ENCODE measurements at regions not wholly inside any gene's neighbourhood (a gene's known extent, or its start where the extent isn't known, plus 50 kb on each side); places are given as distances from the start of the nearest gene placed in this dataset.

GRCh38 chr21:27833298-27833697 lies 866.4 kb upstream of the ADAMTS5 start:
- H3K27me3 Mint-ChIP-seq, result no peaks in the 10 kb centered on the region
- no peak for ATAC-seq
- H3K27ac Mint-ChIP-seq, result no peak overlapping the region
- no peaks in the 10 kb centered on the region for H3K4me1 Mint-ChIP-seq
- H3K36me3 Mint-ChIP-seq, result no peaks in the 10 kb centered on the region
- H3K9me3 Mint-ChIP-seq, result peaks cover 6% of the 10 kb centered on the region
- H3K4me3 Mint-ChIP-seq, result no peak overlapping the region

- no peak for ATAC-seq
- no peaks in the 10 kb centered on the region for H3K36me3 Mint-ChIP-seq
- H3K27me3 Mint-ChIP-seq, result no peaks in the 10 kb centered on the region
- no peak overlapping the region for H3K4me3 Mint-ChIP-seq
- H3K9me3 Mint-ChIP-seq, result peaks cover 6% of the 10 kb centered on the region
- no peaks in the 10 kb centered on the region for H3K4me1 Mint-ChIP-seq
- no peak overlapping the region for H3K27ac Mint-ChIP-seq
Measured at GRCh38 chr21:27831816-27832569, 865.1 kb upstream of the ADAMTS5 start.

GRCh38 chr21:27831177-27831576 lies 864.3 kb upstream of the ADAMTS5 start:
- H3K4me1 Mint-ChIP-seq, result no peaks in the 10 kb centered on the region
- H3K27ac Mint-ChIP-seq, result no peak overlapping the region
- no peaks in the 10 kb centered on the region for H3K27me3 Mint-ChIP-seq
- ATAC-seq, result no peak
- no peaks in the 10 kb centered on the region for H3K36me3 Mint-ChIP-seq
- peaks cover 6% of the 10 kb centered on the region for H3K9me3 Mint-ChIP-seq
- no peak overlapping the region for H3K4me3 Mint-ChIP-seq

- Mint-ChIP-seq H3K4me1 (no peaks in the 10 kb centered on the region), H3K9me3 (peaks cover 6% of the 10 kb centered on the region), H3K4me3 (no peak overlapping the region), H3K27ac (no peak overlapping the region), H3K36me3 (no peaks in the 10 kb centered on the region), H3K27me3 (no peaks in the 10 kb centered on the region)
- no peak for ATAC-seq
Measured at GRCh38 chr21:27827972-27828371, 861.1 kb upstream of the ADAMTS5 start.

- Mint-ChIP-seq H3K36me3 (no peaks in the 10 kb centered on the region), H3K27me3 (no peaks in the 10 kb centered on the region), H3K4me1 (no peaks in the 10 kb centered on the region), H3K9me3 (peaks cover 6% of the 10 kb centered on the region), H3K4me3 (no peak overlapping the region), H3K27ac (no peak overlapping the region)
- no peak for ATAC-seq
Measured at GRCh38 chr21:27825035-27825434, 858.1 kb upstream of the ADAMTS5 start.

GRCh38 chr21:27823652-27824201 lies 856.8 kb upstream of the ADAMTS5 start:
- no peaks in the 10 kb centered on the region for H3K36me3 Mint-ChIP-seq
- H3K27ac Mint-ChIP-seq, result no peak overlapping the region
- H3K4me1 Mint-ChIP-seq, result no peaks in the 10 kb centered on the region
- H3K27me3 Mint-ChIP-seq, result no peaks in the 10 kb centered on the region
- H3K4me3 Mint-ChIP-seq, result no peak overlapping the region
- H3K9me3 Mint-ChIP-seq, result peaks cover 2% of the 10 kb centered on the region
- no peak for ATAC-seq

GRCh38 chr21:27820342-27820741 lies 853.5 kb upstream of the ADAMTS5 start:
- no peaks in the 10 kb centered on the region for H3K4me1 Mint-ChIP-seq
- peaks cover 2% of the 10 kb centered on the region for H3K9me3 Mint-ChIP-seq
- H3K36me3 Mint-ChIP-seq, result no peaks in the 10 kb centered on the region
- no peak overlapping the region for H3K4me3 Mint-ChIP-seq
- no peaks in the 10 kb centered on the region for H3K27me3 Mint-ChIP-seq
- no peak for ATAC-seq
- H3K27ac Mint-ChIP-seq, result no peak overlapping the region

- ATAC-seq, result no peak
- Mint-ChIP-seq H3K27ac (no peak overlapping the region), H3K4me3 (no peak overlapping the region), H3K9me3 (peaks cover 2% of the 10 kb centered on the region), H3K4me1 (no peaks in the 10 kb centered on the region), H3K27me3 (no peaks in the 10 kb centered on the region), H3K36me3 (no peaks in the 10 kb centered on the region)
Measured at GRCh38 chr21:27819299-27819698, 852.4 kb upstream of the ADAMTS5 start.

- H3K36me3 Mint-ChIP-seq, result no peaks in the 10 kb centered on the region
- H3K9me3 Mint-ChIP-seq, result peaks cover 2% of the 10 kb centered on the region
- H3K27ac Mint-ChIP-seq, result no peak overlapping the region
- no peak for ATAC-seq
- no peaks in the 10 kb centered on the region for H3K27me3 Mint-ChIP-seq
- H3K4me3 Mint-ChIP-seq, result no peak overlapping the region
- H3K4me1 Mint-ChIP-seq, result no peaks in the 10 kb centered on the region
Measured at GRCh38 chr21:27818847-27819246, 852.0 kb upstream of the ADAMTS5 start.

- H3K27me3 Mint-ChIP-seq, result no peaks in the 10 kb centered on the region
- H3K4me1 Mint-ChIP-seq, result no peaks in the 10 kb centered on the region
- no peaks in the 10 kb centered on the region for H3K36me3 Mint-ChIP-seq
- H3K9me3 Mint-ChIP-seq, result peaks cover 2% of the 10 kb centered on the region
- ATAC-seq, result no peak
- no peak overlapping the region for H3K27ac Mint-ChIP-seq
- H3K4me3 Mint-ChIP-seq, result no peak overlapping the region
Measured at GRCh38 chr21:27817902-27818623, 851.2 kb upstream of the ADAMTS5 start.

- Mint-ChIP-seq H3K27me3 (no peaks in the 10 kb centered on the region), H3K9me3 (peaks cover 2% of the 10 kb centered on the region), H3K4me1 (no peaks in the 10 kb centered on the region), H3K27ac (no peak overlapping the region), H3K36me3 (no peaks in the 10 kb centered on the region), H3K4me3 (no peak overlapping the region)
- no peak for ATAC-seq
Measured at GRCh38 chr21:27817074-27817473, 850.2 kb upstream of the ADAMTS5 start.

GRCh38 chr21:27816301-27816700 lies 849.4 kb upstream of the ADAMTS5 start:
- no peak for ATAC-seq
- Mint-ChIP-seq H3K27ac (no peak overlapping the region), H3K36me3 (no peaks in the 10 kb centered on the region), H3K9me3 (peaks cover under 1% of the 10 kb centered on the region), H3K27me3 (no peaks in the 10 kb centered on the region), H3K4me3 (no peak overlapping the region), H3K4me1 (no peaks in the 10 kb centered on the region)

GRCh38 chr21:27814226-27814625 lies 847.3 kb upstream of the ADAMTS5 start:
- no peaks in the 10 kb centered on the region for H3K4me1 Mint-ChIP-seq
- H3K9me3 Mint-ChIP-seq, result no peaks in the 10 kb centered on the region
- ATAC-seq, result no peak
- no peak overlapping the region for H3K27ac Mint-ChIP-seq
- no peak overlapping the region for H3K4me3 Mint-ChIP-seq
- H3K36me3 Mint-ChIP-seq, result no peaks in the 10 kb centered on the region
- no peaks in the 10 kb centered on the region for H3K27me3 Mint-ChIP-seq

GRCh38 chr21:27813750-27814149 lies 846.9 kb upstream of the ADAMTS5 start:
- no peaks in the 10 kb centered on the region for H3K9me3 Mint-ChIP-seq
- H3K4me1 Mint-ChIP-seq, result no peaks in the 10 kb centered on the region
- no peak overlapping the region for H3K4me3 Mint-ChIP-seq
- no peak overlapping the region for H3K27ac Mint-ChIP-seq
- H3K27me3 Mint-ChIP-seq, result no peaks in the 10 kb centered on the region
- no peaks in the 10 kb centered on the region for H3K36me3 Mint-ChIP-seq
- no peak for ATAC-seq

GRCh38 chr21:27813344-27813743 lies 846.5 kb upstream of the ADAMTS5 start:
- H3K27ac Mint-ChIP-seq, result no peak overlapping the region
- ATAC-seq, result no peak
- no peaks in the 10 kb centered on the region for H3K27me3 Mint-ChIP-seq
- no peak overlapping the region for H3K4me3 Mint-ChIP-seq
- no peaks in the 10 kb centered on the region for H3K9me3 Mint-ChIP-seq
- H3K4me1 Mint-ChIP-seq, result no peaks in the 10 kb centered on the region
- no peaks in the 10 kb centered on the region for H3K36me3 Mint-ChIP-seq

GRCh38 chr21:27812279-27812678 lies 845.4 kb upstream of the ADAMTS5 start:
- H3K4me3 Mint-ChIP-seq, result no peak overlapping the region
- no peak for ATAC-seq

More at GRCh38 chr21:27812279-27812678, 845.4 kb upstream of the ADAMTS5 start:
- H3K27ac Mint-ChIP-seq, result no peak overlapping the region
- no peaks in the 10 kb centered on the region for H3K4me1 Mint-ChIP-seq
- H3K27me3 Mint-ChIP-seq, result no peaks in the 10 kb centered on the region
- H3K9me3 Mint-ChIP-seq, result no peaks in the 10 kb centered on the region
- no peaks in the 10 kb centered on the region for H3K36me3 Mint-ChIP-seq
